Heart right ventricle (tissue), 16 donors: ENCODE measurements at regions not wholly inside any gene's neighbourhood (a gene's known extent, or its start where the extent isn't known, plus 50 kb on each side); places are given as distances from the start of the nearest gene placed in this dataset.
"Not testable (repeated sequence)": the region's sequence is repeated elsewhere in the genome, so short reads cannot be mapped to it uniquely, and the experiment has no call there.

Source experiments
- ATAC-seq, 8 donors: fragments of 200-7000 bp; cut with Tn5 transposase; one replicate each; pipeline ENCODE4 v1.9.1; 2020; ENCODE audit warnings: mild to moderate bottlenecking in 8 of 8, moderate library complexity in 8 of 8, moderate number of reproducible peaks in 1 of 8
- DNase-seq, 2 donors: peaks; one replicate each; pipeline ENCODE4 v3.0.0-alpha.2; 2020
- H3K27ac ChIP-seq, 10 donors: fragments of 200-600 bp; sonication (generic) in 2 of 10; one replicate each; pipeline versions ENCODE4 v1.5.0 to v1.8.0; 2020 to 2022; ENCODE audit warnings: mild to moderate bottlenecking in 3 of 10
- H3K27me3 ChIP-seq, 7 donors: fragments of 200-600 bp; one replicate each; pipeline ENCODE4 v1.8.0; 2021 to 2022; ENCODE audit warnings: mild to moderate bottlenecking in 2 of 7
- H3K36me3 ChIP-seq, 9 donors: fragments of 200-600 bp; sonication (generic) in 1 of 9; one replicate each; pipeline versions ENCODE4 v1.5.0 to v1.8.0; 2020 to 2022; ENCODE audit warnings: mild to moderate bottlenecking in 2 of 9
- H3K4me1 ChIP-seq, 9 donors: fragments of 200-600 bp; sonication (generic) in 1 of 9; one replicate each; pipeline versions ENCODE4 v1.5.0 to v1.8.0; 2020 to 2022; ENCODE audit warnings: mild to moderate bottlenecking in 4 of 9
- H3K4me3 ChIP-seq, 10 donors: fragments of 200-600 bp; sonication (generic) in 2 of 10; one replicate each; pipeline versions ENCODE4 v1.5.0 to v1.8.0; 2020 to 2022; ENCODE audit warnings: mild to moderate bottlenecking in 7 of 10, moderate library complexity in 2 of 10
- H3K9me3 ChIP-seq, 11 donors: fragments of 200-600 bp in 10 of 11; sonication (generic) in 2 of 11; one replicate each; pipeline versions ENCODE4 v1.5.0 to v1.8.0; 2013 to 2022; ENCODE audit warnings: mild to moderate bottlenecking in 2 of 11, control low read depth in 1 of 11, moderate library complexity in 1 of 11
- WGBS, 2 donors: extraction: QIAGEN DNeasy Blood & Tissue Kit; methylation state at CpG; one replicate each; pipeline ENCODE4 v1.1.7; 2013; ENCODE audit warnings: inconsistent platforms in 1 of 2; 5-methylcytosine and 5-hydroxymethylcytosine counted together
- intact Hi-C, 10 donors: fragments of 100-400 bp; cut with DNase I; formaldehyde crosslinking; loops; one replicate each; pipeline versions ENCODE4 v1.11.1 to v1.14.2; 2022
- TF ChIP-seq, protein P1 (sequence below), 9 donors: fragments of 200-600 bp; sonication (generic) in 2 of 9; IDR thresholded peaks; one replicate each; pipeline versions ENCODE4 v1.5.0 to v1.8.0; 2021 to 2022; ENCODE audit warnings: antibody characterized with exemption in 9 of 9, mild to moderate bottlenecking in 5 of 9, moderate library complexity in 1 of 9
- donor health status: Arrhythmogenic right ventricular cardiomyopathy.
- donor health status: ischemic (EF 13 %, LVEDD 7.1; RV severe dilation, severe dysfunction).
- donor health status: healthy with polysubstance abuse.
- donor health status: DM: no; HTN: yes; CAD: no.
- donor health status: DM: no; HTN: no; CAD: no.
- donor health status: ischemic (EF 25% LVEDD 6.9; RV normal size, moderate dysfunction).
- donor health status: ischemic (EF 25% LVEDD 5.7; RV mildly dilated, moderate dysfunction).
- donor health status: healthy.
- donor health status: DM: yes; HTN: yes; CAD: no.
- donor health status: Ischemic cardiomyopathy.
- donor health status: ischemic (EF 35%, LVEDD 5.7; RV mildly dilated, moderate dysfunction).
- donor health status: nonischemic (EF 11% LVEDD 7.7; RV severe dilation, severe dysfunction).
- donor health status: DM: yes; HTN: yes; CAD: no.
- donor health status: PGD.
- donor health status: ischemic (EF 29% LVEDD 5.4; RV normal size, mild dysfunction).
- donor health status: nonischemic (EF 23%, LVEDD 6.1; RV moderate dilation, normal function).

DNA sequence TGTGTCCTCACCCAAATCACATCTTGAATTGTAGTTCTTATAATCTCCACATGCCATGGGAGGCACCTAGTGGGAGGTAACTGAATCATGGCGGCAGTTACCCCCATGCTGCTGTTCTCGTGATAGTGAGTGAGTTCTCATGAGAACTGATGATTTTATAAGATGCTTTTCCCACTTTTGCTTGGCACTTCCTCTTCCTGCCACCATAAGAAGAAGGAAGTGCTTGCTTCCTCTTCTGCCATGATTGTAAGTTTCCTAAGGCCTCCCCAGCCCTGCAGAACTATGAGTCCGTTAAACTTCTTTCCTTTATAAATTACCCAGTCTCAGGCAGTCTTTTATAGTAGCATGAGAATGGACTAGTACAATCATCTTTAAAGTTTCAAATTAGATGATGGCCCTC lies 902.4 kb upstream of the PIK3C3 start:
- H3K9me3 ChIP-seq: peaks cover 0 to 16% (median 0%) of the 10 kb centered on the region in 11 donors
- no peak for ATAC-seq
- H3K27me3 ChIP-seq: no peaks in the 10 kb centered on the region
- H3K4me3 ChIP-seq: no peak overlapping the region
- no peaks in the 10 kb centered on the region for H3K36me3 ChIP-seq
- intact Hi-C loops: no loop called here
- TF ChIP-seq, protein P1, sequence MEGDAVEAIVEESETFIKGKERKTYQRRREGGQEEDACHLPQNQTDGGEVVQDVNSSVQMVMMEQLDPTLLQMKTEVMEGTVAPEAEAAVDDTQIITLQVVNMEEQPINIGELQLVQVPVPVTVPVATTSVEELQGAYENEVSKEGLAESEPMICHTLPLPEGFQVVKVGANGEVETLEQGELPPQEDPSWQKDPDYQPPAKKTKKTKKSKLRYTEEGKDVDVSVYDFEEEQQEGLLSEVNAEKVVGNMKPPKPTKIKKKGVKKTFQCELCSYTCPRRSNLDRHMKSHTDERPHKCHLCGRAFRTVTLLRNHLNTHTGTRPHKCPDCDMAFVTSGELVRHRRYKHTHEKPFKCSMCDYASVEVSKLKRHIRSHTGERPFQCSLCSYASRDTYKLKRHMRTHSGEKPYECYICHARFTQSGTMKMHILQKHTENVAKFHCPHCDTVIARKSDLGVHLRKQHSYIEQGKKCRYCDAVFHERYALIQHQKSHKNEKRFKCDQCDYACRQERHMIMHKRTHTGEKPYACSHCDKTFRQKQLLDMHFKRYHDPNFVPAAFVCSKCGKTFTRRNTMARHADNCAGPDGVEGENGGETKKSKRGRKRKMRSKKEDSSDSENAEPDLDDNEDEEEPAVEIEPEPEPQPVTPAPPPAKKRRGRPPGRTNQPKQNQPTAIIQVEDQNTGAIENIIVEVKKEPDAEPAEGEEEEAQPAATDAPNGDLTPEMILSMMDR (IDR thresholded peaks at IDR 0.05): no peak
- 87 to 91% methylated on average over 3 of the region's 3 CpGs for WGBS, 2 donors
- H3K4me1 ChIP-seq: no peaks in the 10 kb centered on the region
- no peak for DNase-seq
- no peak overlapping the region for H3K27ac ChIP-seq

DNA sequence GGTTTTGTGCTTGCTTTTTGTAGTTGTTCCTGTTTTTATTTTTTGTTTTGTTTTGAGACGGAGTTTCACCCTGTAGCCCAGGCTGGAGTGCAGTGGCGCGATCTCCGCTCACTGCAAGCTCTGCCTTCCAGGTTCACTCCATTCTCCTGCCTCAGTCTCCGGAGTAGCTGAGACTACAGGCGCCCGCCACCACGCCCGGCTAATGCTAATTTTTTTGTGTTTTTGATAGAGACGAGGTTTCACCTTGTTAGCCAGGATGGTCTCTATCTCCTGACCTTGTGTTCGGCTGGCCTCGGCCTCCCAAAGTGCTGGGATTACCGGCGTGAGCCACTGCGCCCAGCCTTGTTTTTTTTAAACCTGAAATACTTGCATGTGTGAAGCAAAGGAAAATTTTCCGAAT lies 908.8 kb upstream of the PIK3C3 start:
- H3K4me1 ChIP-seq, H3K36me3 ChIP-seq, H3K27ac ChIP-seq, H3K9me3 ChIP-seq, H3K4me3 ChIP-seq, ATAC-seq, H3K27me3 ChIP-seq, intact Hi-C loops, DNase-seq: not testable (repeated sequence)
- WGBS, 2 donors: 95 to 96% methylated on average over 16 of the region's 16 CpGs

DNA sequence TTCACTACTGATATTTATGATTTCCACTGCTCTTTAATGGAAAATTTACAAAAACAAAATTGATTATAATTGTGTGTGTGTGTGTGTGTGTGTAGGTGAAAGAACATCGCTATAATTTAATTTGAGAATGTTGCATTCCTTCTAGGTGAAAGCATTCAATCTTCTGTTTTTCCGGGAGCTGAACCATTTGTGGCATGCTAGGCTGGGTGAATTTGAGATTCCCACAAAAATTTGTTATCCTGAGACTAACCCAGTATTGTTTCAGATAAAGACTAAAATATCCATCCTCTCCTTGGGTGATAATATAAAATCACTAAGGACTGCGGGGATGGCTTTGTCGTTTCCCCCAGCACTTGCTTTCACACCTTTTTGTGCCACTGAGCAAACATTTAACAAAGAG lies 911.2 kb upstream of the PIK3C3 start:
- Histone ChIP-seq H3K27ac (no peak overlapping the region), H3K4me1 (no peaks in the 10 kb centered on the region), H3K4me3 (no peak overlapping the region), H3K27me3 (no peaks in the 10 kb centered on the region), H3K36me3 (no peaks in the 10 kb centered on the region), H3K9me3 (peaks cover 0 to 14% (median 0%) of the 10 kb centered on the region in 11 donors)
- WGBS, 2 donors: 84 to 89% methylated on average over 4 of the region's 4 CpGs
- no peak for ATAC-seq
- intact Hi-C loops: no loop called here
- TF ChIP-seq, protein P1 (IDR thresholded peaks at IDR 0.05): no peak
- DNase-seq: no peak

DNA sequence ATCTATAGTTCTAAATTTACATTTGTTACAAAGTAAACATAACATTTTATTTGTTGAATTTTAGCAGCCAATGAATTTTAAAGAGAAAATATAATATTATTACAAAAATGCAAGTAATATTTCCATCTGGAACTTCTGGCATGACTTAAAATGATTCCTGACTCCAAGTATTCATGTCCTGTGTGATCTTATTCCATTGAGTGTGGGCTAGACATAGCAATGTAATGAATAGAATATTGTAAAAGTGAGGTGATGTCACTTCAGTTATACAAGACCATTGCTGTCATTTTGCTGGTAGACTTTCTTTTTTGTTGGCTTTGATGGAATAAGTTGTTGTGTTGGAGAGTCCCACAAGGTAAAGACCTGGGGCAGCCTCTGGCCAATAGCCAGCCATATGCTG lies 912.2 kb upstream of the PIK3C3 start:
- ATAC-seq (no peak), DNase-seq (no peak)
- H3K4me3 ChIP-seq: no peak overlapping the region
- TF ChIP-seq, protein P1 (IDR thresholded peaks at IDR 0.05): no peak
- no peak overlapping the region for H3K27ac ChIP-seq
- no peaks in the 10 kb centered on the region for H3K4me1 ChIP-seq
- H3K36me3 ChIP-seq: no peaks in the 10 kb centered on the region
- intact Hi-C loops: no loop called here
- H3K9me3 ChIP-seq: peaks cover 0 to 14% (median 0%) of the 10 kb centered on the region in 11 donors
- H3K27me3 ChIP-seq: no peaks in the 10 kb centered on the region

DNA sequence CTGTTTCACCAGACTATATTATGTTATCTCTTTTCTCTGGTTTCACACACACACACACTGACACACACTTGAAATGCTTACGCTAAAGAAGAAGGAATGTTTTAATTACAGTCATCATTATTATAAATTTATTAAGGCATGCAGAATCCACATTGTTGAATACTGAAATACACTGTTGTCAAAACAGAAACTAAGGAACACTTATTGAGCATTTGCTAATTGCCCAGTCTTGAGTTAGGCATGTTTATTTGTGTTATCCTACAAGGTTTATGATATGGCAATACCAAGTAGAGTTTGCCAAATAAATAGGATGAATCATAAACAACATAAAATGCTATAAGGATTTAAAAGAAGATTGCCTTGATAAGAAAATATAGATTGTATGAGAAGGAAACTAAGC lies 917.0 kb upstream of the PIK3C3 start:
- Histone ChIP-seq H3K36me3 (no peaks in the 10 kb centered on the region), H3K27me3 (no peaks in the 10 kb centered on the region), H3K9me3 (peaks cover 0 to 20% (median 0%) of the 10 kb centered on the region in 11 donors), H3K4me3 (no peak overlapping the region), H3K4me1 (no peaks in the 10 kb centered on the region), H3K27ac (no peak overlapping the region)
- ATAC-seq: no peak
- TF ChIP-seq, protein P1 (IDR thresholded peaks at IDR 0.05): no peak
- no peak for DNase-seq
- intact Hi-C loops: no loop called here
- 81% methylated on average over 1 of the region's 1 CpG for WGBS, 2 donors
